MCF 10A (cell line): ENCODE measurements at regions not wholly inside any gene's neighbourhood (a gene's known extent, or its start where the extent isn't known, plus 50 kb on each side); places are given as distances from the start of the nearest gene placed in this dataset.

Experiments
- BruUV-seq: library from RNA; stranded (reverse); fragments of 400-500 nt; replicated peaks from 2 replicates; lab custom pipeline; 2021; lab: Mats Ljungman, UMichigan
- CTCF ChIA-PET: fragments of 300-600 bp; sonication (Branson Sonifier 250); formaldehyde crosslinking; extraction: SDS; loops from one replicate; lab custom pipeline; 2021; ENCODE audit warnings: antibody characterized with exemption, inconsistent platforms; lab: Yijun Ruan, JAX
- POLR2A ChIA-PET: fragments of 300-600, 350-650 bp; sonication (Branson Sonifier 250); formaldehyde crosslinking; extraction: SDS; loops from one replicate; lab custom pipeline; 2020; ENCODE audit warnings: antibody characterized with exemption, inconsistent platforms; lab: Yijun Ruan, JAX
- DNase-seq: peaks from one replicate; pipeline ENCODE4 v3.0.0-alpha.2; 2018; ENCODE audit not compliant: unreplicated experiment
- H3K27ac Mint-ChIP-seq: one replicate; pipeline ENCODE4 v1.8.0; 2022; ENCODE audit warnings: mild to moderate bottlenecking, low read depth, mixed read lengths; ENCODE audit not compliant: unreplicated experiment
- H3K27me3 Mint-ChIP-seq: one replicate; pipeline ENCODE4 v1.8.0; 2022; ENCODE audit warnings: mixed read lengths; ENCODE audit not compliant: insufficient read depth, unreplicated experiment
- H3K36me3 Mint-ChIP-seq: one replicate; pipeline ENCODE4 v1.8.0; 2022; ENCODE audit warnings: mild to moderate bottlenecking, moderate library complexity, mixed read lengths; ENCODE audit not compliant: insufficient read depth, unreplicated experiment
- H3K4me1 Mint-ChIP-seq: one replicate; pipeline ENCODE4 v1.8.0; 2022; ENCODE audit warnings: mixed read lengths; ENCODE audit not compliant: insufficient read depth, unreplicated experiment
- H3K4me3 Mint-ChIP-seq: one replicate; pipeline ENCODE4 v1.8.0; 2022; ENCODE audit warnings: mild to moderate bottlenecking, moderate library complexity, mixed read lengths; ENCODE audit not compliant: unreplicated experiment
- H3K9me3 Mint-ChIP-seq: one replicate; pipeline ENCODE4 v1.8.0; 2022; ENCODE audit warnings: mixed read lengths; ENCODE audit not compliant: unreplicated experiment
- CTCF ChIP-seq: fragments of 200-600 bp; IDR thresholded peaks from one replicate; pipeline ENCODE4 v1.8.0; 2022; ENCODE audit warnings: antibody characterized with exemption, mild to moderate bottlenecking; ENCODE audit not compliant: unreplicated experiment
- intact Hi-C: fragments of 100-400 bp; cut with micrococcal nuclease; formaldehyde crosslinking; loops from 2 replicates; pipeline ENCODE4 v1.14.1; 2022

- Mint-ChIP-seq H3K27me3 (no peaks in the 10 kb centered on the region), H3K9me3 (no peaks in the 10 kb centered on the region), H3K27ac (no peak overlapping the region), H3K36me3 (peaks cover 6% of the 10 kb centered on the region), H3K4me3 (no peak overlapping the region), H3K4me1 (no peaks in the 10 kb centered on the region)
- no peak for TF ChIP-seq CTCF
- POLR2A ChIA-PET = interaction anchor here (0.7 to 1.2 kb wide), 2 partner anchors 19 to 1509 kb away, joined by 3 read pairs; no protein-coding TSS in a partner anchor
- no peak for DNase-seq
- CTCF ChIA-PET = interaction anchor here (0.6 kb wide), 1 partner anchor 348 kb away, joined by 3 read pairs; no protein-coding TSS in a partner anchor
- intact Hi-C loops = no loop called here
- BruUV-seq = no TSS peak
Observed at GRCh38 chr3:170762064-170762463, 107.9 kb downstream of the RPL22L1 start.

GRCh38 chr3:170761103-170761502, 108.9 kb downstream of the RPL22L1 start:
- no peak overlapping the region for H3K27ac Mint-ChIP-seq
- H3K36me3 Mint-ChIP-seq = no peaks in the 10 kb centered on the region
- no peaks in the 10 kb centered on the region for H3K9me3 Mint-ChIP-seq
- BruUV-seq = no TSS peak
- H3K27me3 Mint-ChIP-seq = no peaks in the 10 kb centered on the region
- ChIA-PET POLR2A (interaction anchor here (1.2 kb wide), 1 partner anchor 20 kb away, joined by 3 read pairs; no protein-coding TSS in a partner anchor), CTCF (interaction anchor here (0.6 kb wide), 1 partner anchor 347 kb away, joined by 3 read pairs; no protein-coding TSS in a partner anchor)
- intact Hi-C loops = no loop called here
- H3K4me3 Mint-ChIP-seq = no peak overlapping the region
- TF ChIP-seq CTCF = no peak
- no peak for DNase-seq
- no peaks in the 10 kb centered on the region for H3K4me1 Mint-ChIP-seq

GRCh38 chr3:170760174-170760526, 109.8 kb downstream of the RPL22L1 start:
- H3K9me3 Mint-ChIP-seq = no peaks in the 10 kb centered on the region
- intact Hi-C loops = no loop called here
- no peak for TF ChIP-seq CTCF
- no peaks in the 10 kb centered on the region for H3K36me3 Mint-ChIP-seq
- no TSS peak for BruUV-seq
- no peak for DNase-seq
- no peak overlapping the region for H3K4me3 Mint-ChIP-seq
- no peak overlapping the region for H3K27ac Mint-ChIP-seq
- ChIA-PET POLR2A (interaction anchor here (1.2 kb wide), 1 partner anchor 51 kb away, joined by 3 read pairs; no protein-coding TSS in a partner anchor), CTCF (interaction anchor here (0.8 kb wide), 1 partner anchor 51 kb away, joined by 3 read pairs; no protein-coding TSS in a partner anchor)
- H3K27me3 Mint-ChIP-seq = no peaks in the 10 kb centered on the region
- no peaks in the 10 kb centered on the region for H3K4me1 Mint-ChIP-seq

GRCh38 chr3:170759511-170760173, 110.4 kb downstream of the RPL22L1 start:
- no peak overlapping the region for H3K4me3 Mint-ChIP-seq
- H3K36me3 Mint-ChIP-seq = no peaks in the 10 kb centered on the region
- H3K4me1 Mint-ChIP-seq = no peaks in the 10 kb centered on the region
- no peak for DNase-seq
- BruUV-seq = no TSS peak
- no peaks in the 10 kb centered on the region for H3K27me3 Mint-ChIP-seq
- intact Hi-C loops = no loop called here
- ChIA-PET POLR2A (interaction anchor here (1.2 kb wide), 1 partner anchor 51 kb away, joined by 3 read pairs; no protein-coding TSS in a partner anchor), CTCF (interaction anchor here (0.8 kb wide), 1 partner anchor 52 kb away, joined by 3 read pairs; no protein-coding TSS in a partner anchor)
- no peak overlapping the region for H3K27ac Mint-ChIP-seq
- H3K9me3 Mint-ChIP-seq = no peaks in the 10 kb centered on the region
- no peak for TF ChIP-seq CTCF
